C4-2B (cell line): ENCODE measurements at regions not wholly inside any gene's neighbourhood (a gene's known extent, or its start where the extent isn't known, plus 50 kb on each side); places are given as distances from the start of the nearest gene placed in this dataset.

ENCODE experiments used
- CTCF ChIP-seq: fragments of 450-650 bp; conservative IDR thresholded peaks from 2 replicates; pipeline ENCODE4 v1.5.1; 2017; ENCODE audit warnings: mild to moderate bottlenecking
- ZFX ChIP-seq: fragments of 450-650 bp; IDR thresholded peaks from 2 replicates; pipeline ENCODE4 v1.6.1; 2017

- TF ChIP-seq CTCF (no peak), ZFX (no peak)
Measured at GRCh38 chr6:14968056-14968637, 277.7 kb upstream of the JARID2 start.
